Thoracic aorta (tissue), 2 donors: ENCODE measurements at regions not wholly inside any gene's neighbourhood (a gene's known extent, or its start where the extent isn't known, plus 50 kb on each side); places are given as distances from the start of the nearest gene placed in this dataset.

ENCODE experiments used
- ATAC-seq: fragments of 150-250 bp; one replicate; pipeline ENCODE4 v1.8.0; 2017; ENCODE audit warnings: low read depth; ENCODE audit not compliant: insufficient number of reproducible peaks, low FRiP score
- DNase-seq: peaks from one replicate; pipeline ENCODE4 v3.0.0-alpha.2; 2020; ENCODE audit warnings: low spot score
- H3K27ac ChIP-seq, 2 donors: fragments of 200-600 bp; sonication (generic); 1 replicate in 1 of 2; 2 replicates in 1 of 2; pipeline ENCODE4 v1.5.1; 2016; ENCODE audit warnings: mild to moderate bottlenecking in 2 of 2, moderate library complexity in 2 of 2
- H3K27me3 ChIP-seq: fragments of 200-600 bp; sonication (generic); replicated peaks from 2 replicates; pipeline ENCODE4 v1.6.0; 2016; ENCODE audit warnings: mild to moderate bottlenecking; ENCODE audit not compliant: insufficient read depth
- H3K36me3 ChIP-seq: fragments of 200-600 bp; sonication (generic); one replicate; pipeline ENCODE4 v1.5.1; 2016
- H3K4me1 ChIP-seq, 2 donors: fragments of 200-600 bp; sonication (generic); 1 replicate in 1 of 2; 2 replicates in 1 of 2; pipeline versions ENCODE4 v1.5.1 to v1.6.0; 2016; ENCODE audit warnings: low read depth in 2 of 2, mild to moderate bottlenecking in 1 of 2; ENCODE audit not compliant: control insufficient read depth in 1 of 2
- H3K4me3 ChIP-seq: fragments of 200-600 bp; sonication (generic); 2 replicates; pipeline ENCODE4 v1.5.1; 2016; ENCODE audit warnings: mild to moderate bottlenecking
- H3K9me3 ChIP-seq: fragments of 200-600 bp; sonication (generic); 2 replicates; pipeline ENCODE4 v1.5.1; 2016
- CTCF ChIP-seq: fragments of 200-600 bp; sonication (generic); IDR thresholded peaks from one replicate; pipeline ENCODE4 v1.5.1; 2019; ENCODE audit warnings: antibody characterized with exemption

- DNase-seq (no peak), ATAC-seq (no peak)
- Histone ChIP-seq H3K27me3 (no peaks in the 10 kb centered on the region), H3K36me3 (no peaks in the 10 kb centered on the region), H3K4me3 (no peak overlapping the region), H3K4me1 (no peaks in the 10 kb centered on the region), H3K9me3 (no peaks in the 10 kb centered on the region), H3K27ac (no peak overlapping the region)
- TF ChIP-seq CTCF: no peak
Observed at GRCh38 chr14:65954942-65955341, 531.2 kb upstream of the CCDC196 start.

DNA sequence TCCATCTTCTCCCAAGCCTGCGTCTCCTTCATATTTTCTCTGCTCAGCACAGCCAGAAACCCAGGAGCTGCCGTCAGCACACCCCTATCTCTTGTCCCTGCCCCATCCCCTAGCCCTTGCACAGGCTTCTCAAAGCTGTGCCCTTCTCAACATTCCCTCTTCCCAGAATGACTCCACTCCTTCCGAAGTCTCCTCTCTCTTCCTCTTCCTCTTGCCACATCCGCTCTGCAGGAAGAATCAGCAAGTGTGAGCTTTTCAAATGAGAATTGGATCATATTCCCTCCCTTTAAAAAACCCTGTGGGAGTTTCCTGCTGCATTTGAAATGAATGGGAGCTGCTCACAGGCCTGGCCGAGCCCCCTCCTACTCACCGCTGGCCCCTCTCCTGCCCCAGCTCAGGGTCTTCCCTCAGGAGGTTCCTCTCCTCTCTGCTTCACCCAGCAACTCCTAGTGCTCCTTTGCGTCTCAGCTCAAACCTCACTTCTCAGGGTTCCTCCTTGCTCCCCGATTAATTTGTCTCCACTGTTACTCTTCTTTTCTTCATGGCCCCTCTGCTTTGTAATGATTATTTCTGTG is 528.5 kb upstream of the CCDC196 start:
- no peaks in the 10 kb centered on the region for H3K27me3 ChIP-seq
- no peaks in the 10 kb centered on the region for H3K4me1 ChIP-seq
- no peaks in the 10 kb centered on the region for H3K36me3 ChIP-seq
- H3K9me3 ChIP-seq: no peaks in the 10 kb centered on the region
- no peak for TF ChIP-seq CTCF
- H3K4me3 ChIP-seq: no peak overlapping the region
- DNase-seq (no peak), ATAC-seq (no peak)
- no peak overlapping the region for H3K27ac ChIP-seq

- DNase-seq (no peak), ATAC-seq (no peak)
- no peak overlapping the region for H3K4me3 ChIP-seq
- H3K27ac ChIP-seq: no peak overlapping the region
- H3K27me3 ChIP-seq: no peaks in the 10 kb centered on the region
- H3K4me1 ChIP-seq: no peaks in the 10 kb centered on the region
- no peaks in the 10 kb centered on the region for H3K36me3 ChIP-seq
- no peaks in the 10 kb centered on the region for H3K9me3 ChIP-seq
- TF ChIP-seq CTCF: peak; percentile 10
Observed at GRCh38 chr14:65958664-65959562, 527.3 kb upstream of the CCDC196 start.

GRCh38 chr14:65959563-65960024 is 526.6 kb upstream of the CCDC196 start:
- H3K27ac ChIP-seq: no peak overlapping the region
- H3K27me3 ChIP-seq: no peaks in the 10 kb centered on the region
- H3K4me3 ChIP-seq: no peak overlapping the region
- H3K36me3 ChIP-seq: no peaks in the 10 kb centered on the region
- no peaks in the 10 kb centered on the region for H3K9me3 ChIP-seq
- ATAC-seq: no peak
- TF ChIP-seq CTCF: no peak
- no peak for DNase-seq
- H3K4me1 ChIP-seq: no peaks in the 10 kb centered on the region

DNA sequence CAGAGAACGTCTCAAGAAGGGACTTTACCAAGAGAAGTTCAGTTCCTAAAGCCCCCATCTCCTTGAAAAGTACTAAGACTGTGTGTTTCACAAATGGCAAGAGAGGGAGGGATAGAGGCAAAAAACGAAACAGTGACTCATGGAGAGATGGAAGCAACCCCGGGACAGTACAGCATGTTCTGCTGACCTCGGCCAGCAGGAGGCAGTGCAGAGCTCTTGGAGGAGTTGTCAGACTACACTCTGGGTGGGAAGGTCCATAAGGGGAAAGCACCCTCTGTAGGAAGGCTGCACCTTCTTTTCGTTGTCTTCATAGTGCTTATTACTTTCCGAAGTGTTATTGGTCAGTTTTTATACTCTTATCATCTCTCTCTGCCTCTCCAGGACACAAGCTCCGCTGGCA is 525.2 kb upstream of the CCDC196 start:
- no peak for ATAC-seq
- no peak for DNase-seq
- no peaks in the 10 kb centered on the region for H3K27me3 ChIP-seq

More for the DNA sequence above, 525.2 kb upstream of the CCDC196 start:
- H3K36me3 ChIP-seq: no peaks in the 10 kb centered on the region
- no peaks in the 10 kb centered on the region for H3K9me3 ChIP-seq
- H3K4me3 ChIP-seq: no peak overlapping the region
- no peak for TF ChIP-seq CTCF
- no peak overlapping the region for H3K27ac ChIP-seq
- no peaks in the 10 kb centered on the region for H3K4me1 ChIP-seq
